Natural killer cell (primary cell): ENCODE measurements at regions not wholly inside any gene's neighbourhood (a gene's known extent, or its start where the extent isn't known, plus 50 kb on each side); places are given as distances from the start of the nearest gene placed in this dataset.

Experiments
- ATAC-seq, 3 donors: fragments of 150-1000 bp in 2 of 3; fragments of 200-7000 bp in 1 of 3; cut with Tn5 transposase; 1 replicate in 1 of 3; 2 replicates in 2 of 3; pipeline ENCODE4 v1.10.0; 2021; ENCODE audit warnings: mild to moderate bottlenecking in 2 of 3, moderate library complexity in 2 of 3
- DNase-seq, 2 donors: peaks; one replicate each; pipeline versions ENCODE4 v3.0.0 to v3.0.0-alpha.2; 2013 to 2021; ENCODE audit warnings: mixed read lengths in 1 of 2
- H3K27ac ChIP-seq: one replicate; pipeline ENCODE4 v1.5.1; 2013; ENCODE audit warnings: mild to moderate bottlenecking, low read length
- H3K27me3 ChIP-seq: one replicate; pipeline ENCODE4 v1.6.1; 2013; ENCODE audit warnings: low read length; ENCODE audit not compliant: control insufficient read depth, insufficient read depth
- H3K36me3 ChIP-seq: one replicate; pipeline ENCODE4 v1.6.1; 2013; ENCODE audit warnings: low read length; ENCODE audit not compliant: control insufficient read depth, insufficient read depth
- H3K4me1 ChIP-seq: one replicate; pipeline ENCODE4 v1.6.1; 2013; ENCODE audit warnings: low read length; ENCODE audit not compliant: control insufficient read depth, insufficient read depth
- H3K4me3 ChIP-seq: one replicate; pipeline ENCODE4 v1.5.1; 2013; ENCODE audit warnings: low read length
- H3K9me3 ChIP-seq: one replicate; pipeline ENCODE4 v1.6.1; 2013; ENCODE audit warnings: low read length; ENCODE audit not compliant: control insufficient read depth, insufficient read depth
- H3K27ac Mint-ChIP-seq, 2 donors: one replicate each; pipeline ENCODE4 v1.8.0; 2022; ENCODE audit warnings: mild to moderate bottlenecking in 2 of 2, mixed read lengths in 2 of 2, moderate library complexity in 1 of 2
- H3K27me3 Mint-ChIP-seq, 2 donors: one replicate each; pipeline ENCODE4 v1.8.0; 2022; ENCODE audit warnings: low read depth in 2 of 2, mixed read lengths in 2 of 2
- H3K36me3 Mint-ChIP-seq: one replicate; pipeline ENCODE4 v1.8.0; 2022; ENCODE audit warnings: mixed read lengths
- H3K4me1 Mint-ChIP-seq, 2 donors: one replicate each; pipeline ENCODE4 v1.8.0; 2022; ENCODE audit warnings: mixed read lengths in 2 of 2
- H3K4me3 Mint-ChIP-seq: one replicate; pipeline ENCODE4 v1.8.0; 2022; ENCODE audit warnings: mild to moderate bottlenecking, moderate library complexity, mixed read lengths
- H3K9me3 Mint-ChIP-seq, 2 donors: one replicate each; pipeline ENCODE4 v1.8.0; 2022; ENCODE audit warnings: mixed read lengths in 2 of 2
- WGBS: methylation state at CpG from one replicate; pipeline ENCODE4 v1.1.7; 2013; ENCODE audit warnings: missing lambda C conversion rate; ENCODE audit not compliant: insufficient coverage; 5-methylcytosine and 5-hydroxymethylcytosine counted together
- intact Hi-C: fragments of 100-400 bp; cut with micrococcal nuclease; formaldehyde crosslinking; loops from one replicate; pipeline ENCODE4 v1.14.2; 2022
- TF ChIP-seq, protein P1 (sequence below): fragments of 200-600 bp; IDR thresholded peaks from one replicate; pipeline ENCODE4 v1.8.0; 2022; ENCODE audit warnings: antibody characterized with exemption

DNA sequence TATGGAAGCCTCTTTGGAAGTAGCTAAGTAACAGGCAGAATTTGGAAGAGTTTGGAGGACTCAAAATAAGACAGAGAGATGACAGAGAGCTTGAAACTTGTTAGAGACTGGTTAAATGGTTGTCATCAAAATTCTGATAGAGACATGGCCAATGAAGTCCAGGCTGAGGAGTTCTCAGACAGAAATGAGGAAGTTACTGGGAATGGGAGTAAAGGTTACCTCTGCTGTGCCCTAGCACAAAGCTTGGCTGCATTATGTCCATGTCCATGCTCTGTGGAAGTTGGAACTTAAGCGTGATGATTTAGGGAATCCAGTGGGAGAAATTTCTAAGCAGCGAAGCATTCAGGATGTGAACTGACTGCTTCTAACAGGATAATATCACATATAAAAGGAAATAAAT is 146.2 kb upstream of the NDST4 start:
- TF ChIP-seq, protein P1, sequence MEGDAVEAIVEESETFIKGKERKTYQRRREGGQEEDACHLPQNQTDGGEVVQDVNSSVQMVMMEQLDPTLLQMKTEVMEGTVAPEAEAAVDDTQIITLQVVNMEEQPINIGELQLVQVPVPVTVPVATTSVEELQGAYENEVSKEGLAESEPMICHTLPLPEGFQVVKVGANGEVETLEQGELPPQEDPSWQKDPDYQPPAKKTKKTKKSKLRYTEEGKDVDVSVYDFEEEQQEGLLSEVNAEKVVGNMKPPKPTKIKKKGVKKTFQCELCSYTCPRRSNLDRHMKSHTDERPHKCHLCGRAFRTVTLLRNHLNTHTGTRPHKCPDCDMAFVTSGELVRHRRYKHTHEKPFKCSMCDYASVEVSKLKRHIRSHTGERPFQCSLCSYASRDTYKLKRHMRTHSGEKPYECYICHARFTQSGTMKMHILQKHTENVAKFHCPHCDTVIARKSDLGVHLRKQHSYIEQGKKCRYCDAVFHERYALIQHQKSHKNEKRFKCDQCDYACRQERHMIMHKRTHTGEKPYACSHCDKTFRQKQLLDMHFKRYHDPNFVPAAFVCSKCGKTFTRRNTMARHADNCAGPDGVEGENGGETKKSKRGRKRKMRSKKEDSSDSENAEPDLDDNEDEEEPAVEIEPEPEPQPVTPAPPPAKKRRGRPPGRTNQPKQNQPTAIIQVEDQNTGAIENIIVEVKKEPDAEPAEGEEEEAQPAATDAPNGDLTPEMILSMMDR = no peak

DNA sequence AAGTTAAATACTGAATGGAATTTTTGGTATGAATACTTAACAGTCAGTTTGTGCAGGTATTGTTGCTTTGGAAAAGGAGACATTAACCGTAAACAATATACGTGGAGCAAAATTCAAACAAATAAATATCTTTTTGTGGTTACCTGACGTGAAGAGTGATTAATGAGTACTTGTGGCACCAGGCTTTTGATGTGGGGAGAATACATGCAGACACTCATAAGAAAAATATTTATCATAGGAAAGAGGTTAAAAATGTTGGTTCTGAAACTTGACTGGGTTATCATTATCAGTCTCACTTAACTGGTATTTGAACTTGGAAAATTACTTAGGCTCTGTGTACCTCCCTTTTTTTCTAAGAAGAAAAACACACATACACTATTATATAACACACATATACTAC is 136.4 kb upstream of the NDST4 start:
- peaks cover 0 to 3% of the 10 kb centered on the region in 2 donors for H3K27me3 Mint-ChIP-seq
- Histone ChIP-seq H3K4me1 (no peaks in the 10 kb centered on the region), H3K36me3 (no peaks in the 10 kb centered on the region), H3K9me3 (no peaks in the 10 kb centered on the region), H3K4me3 (no peak overlapping the region), H3K27me3 (no peaks in the 10 kb centered on the region), H3K27ac (no peak overlapping the region)
- WGBS = 63% methylated on average over 3 of the region's 3 CpGs
- H3K36me3 Mint-ChIP-seq = no peaks in the 10 kb centered on the region
- TF ChIP-seq, protein P1 = no peak
- no peak overlapping the region for H3K4me3 Mint-ChIP-seq
- ATAC-seq (no peak), DNase-seq (no peak)
- no peak overlapping the region for H3K27ac Mint-ChIP-seq
- no peaks in the 10 kb centered on the region for H3K9me3 Mint-ChIP-seq
- no peaks in the 10 kb centered on the region for H3K4me1 Mint-ChIP-seq
- intact Hi-C loops = no loop called here

More for the DNA sequence above, 146.2 kb upstream of the NDST4 start:
- H3K36me3 Mint-ChIP-seq = peaks cover 5% of the 10 kb centered on the region
- DNase-seq (no peak), ATAC-seq (no peak)
- H3K27me3 Mint-ChIP-seq = no peaks in the 10 kb centered on the region
- intact Hi-C loops = no loop called here
- no peaks in the 10 kb centered on the region for H3K36me3 ChIP-seq
- no peak overlapping the region for H3K4me3 ChIP-seq
- no peak overlapping the region for H3K4me3 Mint-ChIP-seq
- no peaks in the 10 kb centered on the region for H3K4me1 ChIP-seq
- no peaks in the 10 kb centered on the region for H3K9me3 Mint-ChIP-seq
- H3K27ac ChIP-seq = no peak overlapping the region
- no peaks in the 10 kb centered on the region for H3K9me3 ChIP-seq
- no peaks in the 10 kb centered on the region for H3K27me3 ChIP-seq
- WGBS = 95% methylated on average over 2 of the region's 2 CpGs
- no peaks in the 10 kb centered on the region for H3K4me1 Mint-ChIP-seq
- H3K27ac Mint-ChIP-seq = no peak overlapping the region

DNA sequence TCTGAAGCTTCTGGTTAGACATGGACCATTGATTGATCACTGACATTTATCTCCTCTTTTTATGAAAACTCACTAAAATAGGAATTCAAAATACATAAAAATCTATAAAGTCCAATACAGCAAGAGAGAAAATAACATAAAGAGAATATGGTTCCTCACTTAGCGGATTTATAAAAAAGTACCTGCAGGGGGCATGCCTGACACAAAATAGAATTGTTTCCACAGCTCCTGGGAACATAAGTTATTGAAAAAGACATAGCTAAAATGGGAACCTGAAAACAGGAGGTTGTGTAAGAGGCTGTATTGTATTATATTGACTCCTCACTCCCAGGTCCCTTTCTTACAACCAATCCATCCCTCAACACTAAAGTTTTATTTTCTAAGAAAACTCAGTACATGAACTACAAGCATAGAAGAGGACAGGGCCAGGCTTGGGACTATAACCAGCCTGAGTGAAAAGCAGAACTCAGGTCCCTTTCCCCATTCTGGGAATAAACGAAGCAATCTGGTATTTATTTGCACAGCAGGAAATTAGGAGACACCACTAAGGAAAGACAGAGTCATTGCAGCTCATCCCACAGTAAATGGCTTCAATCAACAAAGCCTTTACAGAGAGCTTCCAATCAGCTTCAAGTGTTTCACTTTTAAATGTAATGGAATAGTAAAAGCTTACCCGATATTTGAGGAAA is 121.1 kb upstream of the NDST4 start:
- 37% methylated on average over 3 of the region's 3 CpGs for WGBS
- peak in 1 of 3 donors; percentile 52 for ATAC-seq
- intact Hi-C loops = loop anchor here (5.0 kb wide), 1 partner anchor 303 kb away; no protein-coding TSS in a partner anchor
- H3K4me3 Mint-ChIP-seq = no peak overlapping the region
- DNase-seq = peak in 1 of 2 donors; percentile 27
- no peaks in the 10 kb centered on the region for H3K9me3 ChIP-seq
- no peaks in the 10 kb centered on the region for H3K36me3 ChIP-seq
- TF ChIP-seq, protein P1 = peak; percentile 54
- no peaks in the 10 kb centered on the region for H3K27me3 ChIP-seq
- no peak overlapping the region for H3K4me3 ChIP-seq
- H3K27ac Mint-ChIP-seq = no peak overlapping the region
- no peaks in the 10 kb centered on the region for H3K27me3 Mint-ChIP-seq
- no peaks in the 10 kb centered on the region for H3K36me3 Mint-ChIP-seq
- no peak overlapping the region for H3K27ac ChIP-seq
- H3K9me3 Mint-ChIP-seq = no peaks in the 10 kb centered on the region
- H3K4me1 Mint-ChIP-seq = peaks cover 6 to 13% of the 10 kb centered on the region in 2 donors
- H3K4me1 ChIP-seq = no peaks in the 10 kb centered on the region

DNA sequence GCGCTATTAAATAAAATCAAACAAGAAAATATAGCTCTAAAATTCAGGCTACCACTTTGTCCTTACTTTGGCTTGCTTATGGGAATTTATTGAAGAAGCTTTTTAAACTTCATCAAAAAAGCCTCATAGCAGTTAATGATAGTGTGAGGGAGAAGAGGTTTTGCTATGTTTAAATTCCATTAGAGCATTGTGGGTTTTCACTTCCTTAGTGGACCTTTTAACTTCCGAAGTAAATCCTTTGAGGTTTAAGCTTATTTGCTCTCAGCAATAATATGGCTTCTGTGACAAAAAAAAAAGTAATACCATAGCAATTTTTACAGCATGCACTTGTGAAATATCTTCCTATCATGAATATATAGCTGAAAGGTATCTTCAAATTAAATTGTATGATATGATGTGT is 120.2 kb upstream of the NDST4 start:
- ATAC-seq (no peak), DNase-seq (no peak)
- Histone ChIP-seq H3K27me3 (no peaks in the 10 kb centered on the region), H3K9me3 (no peaks in the 10 kb centered on the region), H3K36me3 (no peaks in the 10 kb centered on the region), H3K4me3 (no peak overlapping the region), H3K4me1 (no peaks in the 10 kb centered on the region), H3K27ac (no peak overlapping the region)
- no peaks in the 10 kb centered on the region for H3K36me3 Mint-ChIP-seq
- intact Hi-C loops = loop anchor here (5.0 kb wide), 1 partner anchor 304 kb away; no protein-coding TSS in a partner anchor
- H3K4me1 Mint-ChIP-seq = peaks cover 10 to 20% of the 10 kb centered on the region in 2 donors
- 0% methylated on average over 1 of the region's 2 CpGs for WGBS
- TF ChIP-seq, protein P1 = no peak
- H3K27me3 Mint-ChIP-seq = no peaks in the 10 kb centered on the region
- no peak overlapping the region for H3K27ac Mint-ChIP-seq
- H3K9me3 Mint-ChIP-seq = no peaks in the 10 kb centered on the region
- no peak overlapping the region for H3K4me3 Mint-ChIP-seq
